Chondrocyte (in vitro differentiated cells): ENCODE measurements at regions not wholly inside any gene's neighbourhood (a gene's known extent, or its start where the extent isn't known, plus 50 kb on each side); places are given as distances from the start of the nearest gene placed in this dataset.

Source experiments
- DNase-seq: peaks from one replicate; pipeline ENCODE4 v3.0.0; 2021; ENCODE audit warnings: mixed read lengths, low spot score
- H3K27ac Mint-ChIP-seq: one replicate; pipeline ENCODE4 v1.8.0; 2021; ENCODE audit warnings: mild to moderate bottlenecking, moderate library complexity, mixed read lengths; ENCODE audit not compliant: unreplicated experiment
- H3K27me3 Mint-ChIP-seq: 2 replicates; pipeline ENCODE4 v1.8.0; 2021; ENCODE audit warnings: low read depth, mixed read lengths
- H3K36me3 Mint-ChIP-seq: 2 replicates; pipeline ENCODE4 v1.8.0; 2021; ENCODE audit warnings: low read depth, mixed read lengths
- H3K4me1 Mint-ChIP-seq: 2 replicates; pipeline ENCODE4 v1.8.0; 2021; ENCODE audit warnings: low read depth, mild to moderate bottlenecking, mixed read lengths
- H3K4me3 Mint-ChIP-seq: one replicate; pipeline ENCODE4 v1.8.0; 2021; ENCODE audit warnings: mild to moderate bottlenecking, moderate library complexity, mixed read lengths; ENCODE audit not compliant: unreplicated experiment
- H3K9me3 Mint-ChIP-seq: 2 replicates; pipeline ENCODE4 v1.8.0; 2021; ENCODE audit warnings: low read depth, mixed read lengths
- TF ChIP-seq, protein P1 (sequence below): fragments of 200-600 bp; sonication (generic); IDR thresholded peaks from 2 replicates; pipeline ENCODE4 v1.5.0; 2021; ENCODE audit warnings: antibody characterized with exemption, mild to moderate bottlenecking, moderate library complexity

DNA sequence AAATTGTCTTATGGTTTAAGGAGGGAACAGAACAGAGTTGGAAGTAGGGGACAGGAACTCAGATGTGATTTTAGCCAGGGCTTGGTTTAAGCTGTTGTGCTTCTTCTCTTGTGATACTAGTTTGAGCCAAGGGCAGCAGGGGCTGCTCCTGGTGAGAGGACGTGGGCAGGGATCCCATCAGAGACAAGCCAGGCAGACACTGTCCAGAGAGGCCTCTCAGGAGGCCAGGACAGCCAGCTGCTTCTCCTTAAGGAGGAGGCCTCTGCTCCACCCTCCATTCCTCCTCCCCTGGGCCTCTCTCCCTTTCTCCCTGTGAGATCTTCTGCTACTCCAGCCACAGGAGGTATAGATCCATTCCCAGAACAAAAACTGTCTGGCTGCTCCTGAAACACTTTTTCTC, 108.4 kb upstream of the MLN start:
- Mint-ChIP-seq H3K4me3 (no peak overlapping the region), H3K9me3 (no peaks in the 10 kb centered on the region), H3K27ac (no peak overlapping the region), H3K27me3 (peaks cover 33% of the 10 kb centered on the region), H3K36me3 (no peaks in the 10 kb centered on the region), H3K4me1 (no peaks in the 10 kb centered on the region)
- no peak for DNase-seq
- TF ChIP-seq, protein P1, sequence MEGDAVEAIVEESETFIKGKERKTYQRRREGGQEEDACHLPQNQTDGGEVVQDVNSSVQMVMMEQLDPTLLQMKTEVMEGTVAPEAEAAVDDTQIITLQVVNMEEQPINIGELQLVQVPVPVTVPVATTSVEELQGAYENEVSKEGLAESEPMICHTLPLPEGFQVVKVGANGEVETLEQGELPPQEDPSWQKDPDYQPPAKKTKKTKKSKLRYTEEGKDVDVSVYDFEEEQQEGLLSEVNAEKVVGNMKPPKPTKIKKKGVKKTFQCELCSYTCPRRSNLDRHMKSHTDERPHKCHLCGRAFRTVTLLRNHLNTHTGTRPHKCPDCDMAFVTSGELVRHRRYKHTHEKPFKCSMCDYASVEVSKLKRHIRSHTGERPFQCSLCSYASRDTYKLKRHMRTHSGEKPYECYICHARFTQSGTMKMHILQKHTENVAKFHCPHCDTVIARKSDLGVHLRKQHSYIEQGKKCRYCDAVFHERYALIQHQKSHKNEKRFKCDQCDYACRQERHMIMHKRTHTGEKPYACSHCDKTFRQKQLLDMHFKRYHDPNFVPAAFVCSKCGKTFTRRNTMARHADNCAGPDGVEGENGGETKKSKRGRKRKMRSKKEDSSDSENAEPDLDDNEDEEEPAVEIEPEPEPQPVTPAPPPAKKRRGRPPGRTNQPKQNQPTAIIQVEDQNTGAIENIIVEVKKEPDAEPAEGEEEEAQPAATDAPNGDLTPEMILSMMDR, result no peak

DNA sequence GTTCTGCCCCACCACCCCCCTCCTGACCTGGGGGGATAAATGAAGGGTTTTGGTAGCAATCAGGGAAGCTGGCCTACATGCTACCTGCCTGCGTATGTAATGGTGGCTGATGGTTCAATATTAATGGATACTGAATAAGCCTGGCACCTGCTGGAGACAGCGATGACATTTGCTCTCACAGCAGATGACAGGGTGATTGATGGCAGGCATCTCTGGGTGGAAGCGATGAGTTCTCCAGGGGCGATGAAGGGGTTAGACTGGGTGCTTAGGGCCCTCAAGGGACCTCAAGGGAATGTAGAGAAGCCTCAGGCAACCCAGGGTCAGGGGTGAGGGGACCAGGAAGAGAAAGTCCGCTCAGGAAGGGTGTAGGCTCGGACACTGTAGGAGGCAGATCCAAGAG, 107.7 kb upstream of the MLN start:
- no peak overlapping the region for H3K27ac Mint-ChIP-seq
- no peaks in the 10 kb centered on the region for H3K36me3 Mint-ChIP-seq
- H3K4me1 Mint-ChIP-seq, result no peaks in the 10 kb centered on the region
- TF ChIP-seq, protein P1, result no peak
- DNase-seq, result no peak
- H3K27me3 Mint-ChIP-seq, result peaks cover 32% of the 10 kb centered on the region
- no peak overlapping the region for H3K4me3 Mint-ChIP-seq
- H3K9me3 Mint-ChIP-seq, result no peaks in the 10 kb centered on the region

DNA sequence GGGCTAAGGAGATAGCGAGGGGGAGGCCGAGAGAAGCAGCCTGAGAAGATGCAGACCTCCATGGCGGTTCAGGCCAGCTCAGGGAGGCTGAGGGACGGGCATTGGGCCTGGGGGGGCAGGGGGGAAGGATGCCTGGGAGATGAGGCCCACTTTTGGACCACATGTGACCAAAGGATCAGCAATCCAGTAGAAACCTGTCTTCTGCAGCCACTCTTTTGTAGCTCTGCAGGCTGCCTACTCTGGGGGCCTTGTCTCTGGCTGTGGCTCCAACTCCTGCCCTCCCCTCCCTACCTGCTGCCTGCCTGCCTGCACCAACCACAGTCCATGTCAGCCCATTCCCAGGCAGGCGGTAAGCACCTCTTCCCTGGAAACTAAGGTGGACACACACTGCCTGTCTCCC, 106.8 kb upstream of the MLN start:
- DNase-seq, result no peak
- no peak overlapping the region for H3K27ac Mint-ChIP-seq
- H3K27me3 Mint-ChIP-seq, result peaks cover 29% of the 10 kb centered on the region
- no peak overlapping the region for H3K4me3 Mint-ChIP-seq
- no peaks in the 10 kb centered on the region for H3K36me3 Mint-ChIP-seq
- no peaks in the 10 kb centered on the region for H3K4me1 Mint-ChIP-seq
- TF ChIP-seq, protein P1, result no peak
- no peaks in the 10 kb centered on the region for H3K9me3 Mint-ChIP-seq

DNA sequence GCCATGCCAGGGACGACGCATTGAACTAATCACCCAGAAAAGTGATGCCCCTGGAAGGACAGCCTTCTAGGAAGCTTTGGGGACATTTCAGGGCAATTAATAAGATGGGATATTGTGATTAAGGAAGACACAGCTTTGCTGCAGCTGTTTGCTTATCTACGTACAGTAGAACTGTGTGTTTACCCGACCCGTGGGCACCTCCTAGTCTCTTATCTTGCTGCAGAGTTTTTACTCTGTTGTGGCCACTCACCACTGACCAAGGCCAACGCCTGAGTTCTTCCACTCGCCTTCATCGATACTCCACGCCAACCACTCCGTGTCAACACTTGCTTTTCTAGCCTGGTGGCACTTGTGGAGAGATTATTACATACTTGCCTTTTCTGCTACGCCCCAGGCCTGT, 105.9 kb upstream of the MLN start:
- Mint-ChIP-seq H3K36me3 (no peaks in the 10 kb centered on the region), H3K27ac (no peak overlapping the region), H3K4me1 (no peaks in the 10 kb centered on the region), H3K9me3 (no peaks in the 10 kb centered on the region), H3K27me3 (peaks cover 27% of the 10 kb centered on the region), H3K4me3 (no peak overlapping the region)
- TF ChIP-seq, protein P1, result no peak
- DNase-seq, result no peak

DNA sequence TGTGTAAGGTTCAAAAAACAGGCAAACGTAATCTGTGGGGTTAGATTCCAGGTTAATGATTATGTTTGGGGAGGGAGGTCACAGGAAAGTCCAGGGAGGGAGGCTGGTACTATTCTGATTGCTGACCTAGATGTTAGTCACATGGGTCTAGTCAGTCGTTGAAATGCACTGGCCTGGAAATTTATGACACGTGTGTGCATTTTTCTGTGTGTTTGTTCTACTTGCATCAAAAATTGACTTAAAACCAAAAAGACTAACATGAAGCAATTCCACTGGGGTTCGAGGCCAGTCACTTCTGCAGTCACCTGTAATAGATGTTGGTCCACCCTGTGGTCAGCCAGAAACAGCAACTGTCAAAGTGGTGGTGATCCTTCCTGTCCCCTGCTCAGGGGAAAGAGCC, 104.2 kb upstream of the MLN start:
- TF ChIP-seq, protein P1, result no peak
- Mint-ChIP-seq H3K4me3 (no peak overlapping the region), H3K27me3 (peaks cover 26% of the 10 kb centered on the region), H3K36me3 (no peaks in the 10 kb centered on the region), H3K9me3 (no peaks in the 10 kb centered on the region), H3K27ac (no peak overlapping the region), H3K4me1 (no peaks in the 10 kb centered on the region)
- no peak for DNase-seq
